ENCODE measurements at regions not wholly inside any gene's neighbourhood (a gene's known extent, or its start where the extent isn't known, plus 50 kb on each side); places are given as distances from the start of the nearest gene placed in this dataset.

GRCh38 chr4:73345399-73345975 is 58.6 kb upstream of the ALB start:
- TF ChIP-seq CTCF (IDR thresholded peaks at IDR 0.05): no peak
- no peak for TF ChIP-seq POLR2AphosphoS5 (IDR thresholded peaks at IDR 0.05; ENCODE audit: low read depth, low read length)
- TF ChIP-seq SIN3A (IDR thresholded peaks at IDR 0.05; ENCODE audit: borderline replicate concordance, insufficient read depth, low read depth, low read length): no peak

All from Panc1 (cell line).